ENCODE measurements at regions not wholly inside any gene's neighbourhood (a gene's known extent, or its start where the extent isn't known, plus 50 kb on each side); places are given as distances from the start of the nearest gene placed in this dataset.

DNA sequence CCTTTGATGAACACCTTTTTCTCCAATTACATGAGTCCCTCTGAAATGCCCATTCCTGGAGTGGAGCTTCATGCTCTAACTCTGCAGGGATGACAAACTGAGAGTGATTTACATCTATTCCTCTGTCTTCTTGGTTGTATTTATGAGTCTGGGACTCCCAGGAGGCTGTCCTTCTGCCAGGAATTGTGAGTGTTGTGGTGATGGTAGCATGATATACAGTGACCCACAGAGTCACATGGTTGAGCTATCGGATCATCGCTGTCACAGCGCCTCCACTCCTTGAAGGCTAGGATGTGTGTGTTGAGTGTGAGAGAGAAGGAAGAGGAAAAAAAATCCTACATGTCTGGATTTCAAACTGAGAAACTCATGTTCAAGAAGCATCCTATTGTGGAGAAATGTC is 163.4 kb upstream of the CACNA1E start:
- no peak for TF ChIP-seq EZH2 (IDR thresholded peaks at IDR 0.05; ENCODE audit: low read length)
- TF ChIP-seq, protein P1, sequence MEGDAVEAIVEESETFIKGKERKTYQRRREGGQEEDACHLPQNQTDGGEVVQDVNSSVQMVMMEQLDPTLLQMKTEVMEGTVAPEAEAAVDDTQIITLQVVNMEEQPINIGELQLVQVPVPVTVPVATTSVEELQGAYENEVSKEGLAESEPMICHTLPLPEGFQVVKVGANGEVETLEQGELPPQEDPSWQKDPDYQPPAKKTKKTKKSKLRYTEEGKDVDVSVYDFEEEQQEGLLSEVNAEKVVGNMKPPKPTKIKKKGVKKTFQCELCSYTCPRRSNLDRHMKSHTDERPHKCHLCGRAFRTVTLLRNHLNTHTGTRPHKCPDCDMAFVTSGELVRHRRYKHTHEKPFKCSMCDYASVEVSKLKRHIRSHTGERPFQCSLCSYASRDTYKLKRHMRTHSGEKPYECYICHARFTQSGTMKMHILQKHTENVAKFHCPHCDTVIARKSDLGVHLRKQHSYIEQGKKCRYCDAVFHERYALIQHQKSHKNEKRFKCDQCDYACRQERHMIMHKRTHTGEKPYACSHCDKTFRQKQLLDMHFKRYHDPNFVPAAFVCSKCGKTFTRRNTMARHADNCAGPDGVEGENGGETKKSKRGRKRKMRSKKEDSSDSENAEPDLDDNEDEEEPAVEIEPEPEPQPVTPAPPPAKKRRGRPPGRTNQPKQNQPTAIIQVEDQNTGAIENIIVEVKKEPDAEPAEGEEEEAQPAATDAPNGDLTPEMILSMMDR (optimal IDR thresholded peaks at IDR 0.05 in 1 of 3, IDR thresholded peaks at IDR 0.05 in 1 of 3, conservative IDR thresholded peaks at IDR 0.05 in 1 of 3; ENCODE audit: extremely low read depth in 1 of 3, insufficient read depth in 2 of 3, low read length in 3 of 3) = no peak
